Immature natural killer cell (primary cell): ENCODE measurements at regions not wholly inside any gene's neighbourhood (a gene's known extent, or its start where the extent isn't known, plus 50 kb on each side); places are given as distances from the start of the nearest gene placed in this dataset.

Source experiments
- DNase-seq, 3 donors: peaks; one replicate each; pipeline ENCODE4 v3.0.0; 2022; ENCODE audit warnings: mixed read lengths in 1 of 3
- H3K27ac Mint-ChIP-seq, 6 donors: one replicate each; pipeline ENCODE4 v1.8.0; 2020; ENCODE audit warnings: mixed read lengths in 6 of 6, mild to moderate bottlenecking in 5 of 6, inconsistent platforms in 4 of 6, moderate library complexity in 3 of 6
- H3K27me3 Mint-ChIP-seq, 3 donors: one replicate each; pipeline ENCODE4 v1.8.0; 2020 to 2021; ENCODE audit warnings: low read depth in 3 of 3, mild to moderate bottlenecking in 3 of 3, mixed read lengths in 3 of 3, moderate library complexity in 3 of 3, inconsistent platforms in 1 of 3
- H3K36me3 Mint-ChIP-seq, 3 donors: one replicate each; pipeline ENCODE4 v1.8.0; 2020; ENCODE audit warnings: mixed read lengths in 3 of 3, inconsistent platforms in 2 of 3, mild to moderate bottlenecking in 2 of 3
- H3K4me1 Mint-ChIP-seq, 2 donors: one replicate each; pipeline ENCODE4 v1.8.0; 2020; ENCODE audit warnings: inconsistent platforms in 2 of 2, mild to moderate bottlenecking in 2 of 2, mixed read lengths in 2 of 2, moderate library complexity in 1 of 2
- H3K4me3 Mint-ChIP-seq, 5 donors: one replicate each; pipeline ENCODE4 v1.8.0; 2020; ENCODE audit warnings: mild to moderate bottlenecking in 5 of 5, mixed read lengths in 5 of 5, inconsistent platforms in 3 of 5, moderate library complexity in 3 of 5
- H3K9me3 Mint-ChIP-seq, 6 donors: one replicate each; pipeline ENCODE4 v1.8.0; 2020; ENCODE audit warnings: mild to moderate bottlenecking in 6 of 6, mixed read lengths in 6 of 6, inconsistent platforms in 4 of 6, moderate library complexity in 3 of 6

DNA sequence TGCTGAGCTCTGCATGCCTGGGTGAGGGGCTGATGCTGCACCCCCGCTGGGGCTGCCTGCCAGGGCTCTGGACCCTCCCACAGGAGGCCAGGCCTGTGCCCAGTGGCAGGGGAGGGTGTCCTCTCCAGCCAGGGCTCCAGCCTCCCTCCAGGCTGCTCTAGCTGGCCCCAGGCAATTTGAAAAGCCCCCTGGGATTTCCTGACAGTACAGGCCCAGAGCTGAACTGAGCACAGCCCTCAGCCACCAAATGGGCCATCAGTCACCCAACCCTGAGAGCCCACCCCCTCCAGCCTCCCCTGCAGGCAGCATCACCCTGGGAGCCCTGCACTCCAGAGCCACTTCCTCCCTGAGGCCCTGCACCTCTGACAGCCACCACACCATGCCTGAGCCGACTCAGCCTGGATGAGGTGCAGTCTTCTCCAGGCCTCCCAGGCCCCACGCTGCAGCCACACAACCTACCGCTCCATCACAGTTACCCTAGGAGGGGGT lies 101.8 kb upstream of the RET start:
- Mint-ChIP-seq H3K9me3 (no peaks in the 10 kb centered on the region), H3K36me3 (no peaks in the 10 kb centered on the region), H3K27ac (no peak overlapping the region), H3K4me3 (no peak overlapping the region), H3K27me3 (peaks cover 0 to 1% (median 0%) of the 10 kb centered on the region in 3 donors), H3K4me1 (no peaks in the 10 kb centered on the region)
- DNase-seq = no peak

DNA sequence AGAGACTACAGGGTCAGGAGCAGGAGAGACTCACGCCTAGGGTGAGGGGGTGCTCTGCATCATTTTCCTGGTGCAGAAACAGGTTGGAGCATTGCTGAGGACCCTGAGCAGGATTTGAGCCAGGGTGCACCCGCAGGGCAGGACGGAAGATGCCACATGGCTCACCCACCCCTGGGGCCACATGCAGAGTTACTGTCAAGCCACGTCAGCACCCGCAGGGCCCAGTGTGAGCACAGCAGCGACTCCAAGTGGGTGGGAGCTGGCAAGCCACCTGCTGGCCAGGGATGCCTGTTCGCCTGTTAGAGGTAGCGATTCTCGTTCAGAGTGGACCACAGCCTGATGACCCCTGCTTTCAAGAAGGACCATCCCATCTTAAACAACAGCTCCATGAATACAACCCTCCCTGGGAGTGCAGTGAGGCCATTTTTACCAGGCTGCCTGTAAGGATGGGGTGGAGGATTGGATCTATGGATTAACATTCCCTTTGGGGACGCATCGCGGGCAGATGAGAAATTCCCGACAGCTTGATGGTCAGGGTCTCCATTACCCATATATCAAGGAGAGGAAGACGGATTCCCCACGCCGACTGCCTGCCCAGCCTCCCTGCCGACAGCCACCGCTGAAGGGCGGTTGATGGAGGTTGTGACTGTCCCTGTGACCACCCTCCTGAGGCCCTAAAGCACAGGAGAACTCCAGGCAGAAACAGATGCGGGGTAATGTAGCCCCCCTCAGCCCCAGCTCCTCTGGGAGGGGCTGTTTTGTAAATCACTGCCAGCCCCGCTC lies 101.1 kb upstream of the RET start:
- H3K4me3 Mint-ChIP-seq = no peak overlapping the region
- no peaks in the 10 kb centered on the region for H3K36me3 Mint-ChIP-seq
- H3K4me1 Mint-ChIP-seq = no peaks in the 10 kb centered on the region
- no peaks in the 10 kb centered on the region for H3K9me3 Mint-ChIP-seq
- no peak for DNase-seq
- peaks cover 0 to 1% (median 0%) of the 10 kb centered on the region in 3 donors for H3K27me3 Mint-ChIP-seq
- no peak overlapping the region for H3K27ac Mint-ChIP-seq

DNA sequence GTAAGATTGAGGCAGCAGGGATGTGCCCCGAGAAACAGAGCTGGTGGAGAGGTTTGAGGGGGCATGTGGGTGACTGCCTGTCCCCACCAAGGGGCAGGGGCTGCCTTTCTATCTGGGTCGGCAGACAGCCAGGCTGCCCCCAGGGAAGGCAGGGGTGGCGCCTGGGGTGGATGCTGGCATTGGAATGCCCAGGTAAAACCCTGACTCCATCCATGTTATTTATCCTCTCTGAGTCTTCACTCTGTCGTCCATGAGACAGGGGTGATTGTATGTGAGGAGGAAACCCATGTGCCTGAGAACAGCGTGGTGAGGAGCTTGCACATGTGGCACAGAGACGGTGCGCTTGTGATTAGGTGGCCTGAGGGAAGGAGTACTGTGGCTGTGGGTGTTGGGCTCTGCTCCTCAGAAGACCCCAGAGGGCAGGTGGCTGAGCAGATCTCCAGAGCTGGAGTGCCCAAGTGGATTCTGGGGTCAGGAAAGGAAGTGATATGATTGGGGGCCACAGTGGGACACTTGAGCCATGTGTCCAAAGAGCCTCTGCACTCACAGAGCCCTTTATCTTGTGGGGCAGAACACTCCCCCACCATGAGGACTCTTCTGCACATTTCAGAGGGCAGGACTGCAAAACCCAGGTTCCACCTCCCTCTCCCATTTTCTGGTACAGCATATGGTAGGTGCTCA lies 100.4 kb upstream of the RET start:
- Mint-ChIP-seq H3K4me1 (no peaks in the 10 kb centered on the region), H3K9me3 (no peaks in the 10 kb centered on the region), H3K4me3 (no peak overlapping the region), H3K27ac (no peak overlapping the region), H3K27me3 (peaks cover 0 to 1% (median 0%) of the 10 kb centered on the region in 3 donors), H3K36me3 (no peaks in the 10 kb centered on the region)
- DNase-seq = no peak

DNA sequence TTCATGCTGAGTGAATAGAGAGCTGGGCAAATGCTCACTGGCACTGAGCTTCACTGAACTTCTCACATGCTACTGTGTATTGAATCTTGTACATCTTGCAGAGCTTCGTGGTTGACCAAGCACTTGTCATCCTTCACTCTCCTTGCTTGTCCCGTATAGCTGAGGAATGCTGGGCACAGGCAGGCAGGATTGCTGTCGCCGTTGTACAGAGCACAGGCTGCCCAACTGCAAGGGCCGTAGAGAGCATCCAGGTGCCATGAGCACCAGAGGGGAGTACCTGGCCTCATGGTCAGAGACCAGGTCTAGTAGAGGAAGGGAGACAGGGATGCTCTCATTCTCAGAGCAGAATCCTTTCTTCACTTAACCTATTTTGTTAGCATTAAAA lies 99.8 kb upstream of the RET start:
- Mint-ChIP-seq H3K27me3 (peaks cover 0 to 2% (median 1%) of the 10 kb centered on the region in 3 donors), H3K4me3 (no peak overlapping the region), H3K36me3 (no peaks in the 10 kb centered on the region), H3K4me1 (no peaks in the 10 kb centered on the region), H3K27ac (no peak overlapping the region), H3K9me3 (no peaks in the 10 kb centered on the region)
- DNase-seq = no peak

DNA sequence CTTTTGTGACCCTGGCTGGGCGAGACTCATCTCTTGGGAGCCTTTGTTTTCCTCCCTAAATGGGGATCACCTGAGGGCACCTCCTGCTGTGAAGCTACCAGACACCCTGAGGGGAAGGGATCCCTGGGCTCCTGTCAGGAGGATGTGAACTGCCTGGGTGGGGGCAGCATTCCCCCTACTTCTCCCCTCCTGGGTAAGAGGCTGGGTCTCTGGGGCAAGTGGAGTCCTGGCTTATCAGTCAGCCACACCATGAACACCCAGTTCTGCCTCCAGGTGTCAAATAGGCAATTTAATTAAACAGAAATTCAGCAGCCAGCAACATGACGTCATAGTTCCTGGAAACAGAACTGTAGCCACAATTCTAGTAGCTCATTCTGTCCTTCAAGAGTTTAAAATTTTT lies 97.7 kb upstream of the RET start:
- Mint-ChIP-seq H3K9me3 (no peaks in the 10 kb centered on the region), H3K27ac (no peak overlapping the region), H3K4me1 (no peaks in the 10 kb centered on the region), H3K36me3 (no peaks in the 10 kb centered on the region), H3K27me3 (peaks cover 1 to 3% (median 1%) of the 10 kb centered on the region in 3 donors), H3K4me3 (no peak overlapping the region)
- DNase-seq = no peak

DNA sequence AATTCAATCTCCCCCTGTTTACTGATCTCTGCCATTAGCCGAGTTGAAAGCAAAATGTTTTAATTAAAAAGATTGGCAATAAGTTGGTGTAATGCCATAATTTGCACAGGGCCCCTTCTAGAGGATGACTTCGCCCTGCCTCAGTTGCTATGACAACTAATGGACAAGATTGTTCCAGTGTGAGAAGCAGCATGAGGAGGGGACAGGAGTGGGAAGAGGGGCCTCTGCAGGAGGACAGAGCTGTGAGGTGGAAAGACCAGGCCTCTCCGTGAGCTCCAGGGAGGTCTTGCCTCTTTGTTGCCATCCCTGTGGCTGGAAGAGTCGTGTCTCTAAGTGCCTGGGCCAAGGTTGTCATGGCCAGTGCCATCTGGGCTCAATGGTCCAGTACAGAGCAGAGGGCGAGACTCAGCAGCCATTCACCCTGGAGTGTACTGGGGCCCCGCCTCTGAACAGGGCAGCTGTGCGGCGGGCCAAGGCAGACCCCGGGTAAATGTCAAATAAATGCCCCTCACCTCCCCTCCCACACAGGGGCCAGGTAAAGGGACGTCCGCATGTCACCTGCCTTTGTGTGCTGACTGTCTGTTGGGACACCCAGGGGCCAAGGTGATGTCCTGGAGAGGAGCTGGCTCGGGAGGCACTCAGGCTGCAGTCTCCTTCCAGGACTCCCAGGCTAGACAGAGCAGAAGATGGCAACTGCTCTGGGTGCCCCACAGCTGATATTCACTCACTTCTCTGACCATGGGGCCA lies 97.0 kb upstream of the RET start:
- H3K4me1 Mint-ChIP-seq = no peaks in the 10 kb centered on the region
- H3K27me3 Mint-ChIP-seq = peaks cover 1 to 3% (median 2%) of the 10 kb centered on the region in 3 donors
- no peak overlapping the region for H3K27ac Mint-ChIP-seq
- DNase-seq = no peak
- H3K36me3 Mint-ChIP-seq = no peaks in the 10 kb centered on the region
- no peaks in the 10 kb centered on the region for H3K9me3 Mint-ChIP-seq
- H3K4me3 Mint-ChIP-seq = no peak overlapping the region

DNA sequence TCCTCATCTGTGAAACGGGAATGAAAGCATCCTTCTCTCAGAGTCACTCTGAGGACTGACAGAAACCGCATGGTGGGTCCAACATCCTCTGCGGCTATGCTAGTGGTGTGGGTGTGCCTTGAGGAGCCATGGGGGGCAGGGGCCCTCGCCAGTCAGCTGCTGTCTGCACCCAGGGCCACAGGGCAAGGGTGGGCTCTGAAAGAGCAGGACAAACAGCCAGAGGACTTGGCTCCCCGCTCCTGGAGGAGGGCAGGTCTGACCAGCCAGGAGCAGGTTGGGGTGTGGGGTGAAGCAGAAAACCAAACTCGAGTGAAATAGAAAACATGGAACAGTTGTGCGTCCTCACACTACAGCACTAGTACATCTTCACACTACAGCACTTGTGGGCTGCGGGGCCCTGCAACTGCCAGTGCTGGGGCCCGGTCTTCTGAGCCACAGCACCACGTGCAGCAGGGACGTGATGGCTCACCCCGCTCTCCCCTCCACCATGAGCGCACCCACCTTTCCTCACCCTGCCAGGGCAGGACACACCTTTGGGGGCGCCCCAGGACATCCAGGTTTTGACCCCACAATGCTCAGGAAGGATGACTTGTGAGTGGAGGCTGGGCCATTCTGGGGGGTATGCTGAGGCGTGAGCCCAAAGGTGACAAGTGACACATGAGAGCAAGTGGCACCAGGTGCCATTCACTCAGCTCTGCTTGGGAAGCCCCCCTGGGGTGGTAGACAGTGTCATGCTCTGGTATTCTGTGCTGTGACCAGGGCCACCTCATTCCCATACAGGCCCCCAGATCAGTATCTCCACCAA lies 96.1 kb upstream of the RET start:
- no peaks in the 10 kb centered on the region for H3K36me3 Mint-ChIP-seq
- H3K4me1 Mint-ChIP-seq = no peaks in the 10 kb centered on the region
- H3K27me3 Mint-ChIP-seq = peaks cover 1 to 3% (median 2%) of the 10 kb centered on the region in 3 donors
- H3K27ac Mint-ChIP-seq = no peak overlapping the region
- H3K4me3 Mint-ChIP-seq = no peak overlapping the region
- H3K9me3 Mint-ChIP-seq = no peaks in the 10 kb centered on the region
- no peak for DNase-seq

DNA sequence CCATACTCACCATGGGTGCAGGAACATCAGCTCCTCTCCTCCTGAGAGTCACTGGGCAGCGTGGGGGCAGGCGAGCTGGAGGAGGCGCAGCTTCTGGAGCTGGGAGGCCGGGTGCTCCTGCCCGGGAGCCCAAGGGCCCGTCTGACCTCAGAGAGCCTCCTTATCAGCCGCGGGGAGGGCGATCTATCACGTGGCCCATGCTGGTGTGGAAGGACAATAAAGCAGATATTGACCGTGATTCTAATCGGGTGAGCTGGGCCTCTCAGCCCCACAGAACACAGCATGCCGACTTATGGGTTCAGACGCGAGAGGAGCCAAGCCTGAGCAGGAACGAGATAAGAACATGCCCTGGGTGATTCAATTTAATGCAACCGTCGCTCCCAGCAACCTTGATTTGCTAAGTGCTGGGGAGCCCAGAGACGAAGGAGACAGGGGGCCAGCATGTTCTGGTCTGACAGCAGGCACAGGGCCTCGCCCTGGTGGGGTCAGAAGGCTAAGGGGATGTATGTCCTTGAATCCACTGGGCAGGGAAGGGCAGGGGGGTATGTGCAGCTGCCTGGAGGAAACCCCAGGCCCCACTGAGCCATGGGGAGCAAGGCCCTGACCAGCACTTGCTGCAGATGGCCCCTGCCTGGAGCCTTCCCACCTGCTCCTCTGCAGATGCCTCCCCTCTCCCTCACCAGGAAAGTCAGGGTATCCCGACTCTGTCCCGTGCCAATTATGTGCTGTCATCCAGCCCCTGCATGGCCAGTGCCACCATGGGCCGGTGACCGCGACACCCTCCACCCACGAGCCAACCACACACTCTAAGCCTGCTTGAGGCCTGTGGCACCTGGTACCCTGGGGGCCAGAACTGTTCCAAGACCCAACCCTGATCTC lies 95.3 kb upstream of the RET start:
- DNase-seq = no peak
- Mint-ChIP-seq H3K36me3 (no peaks in the 10 kb centered on the region), H3K9me3 (no peaks in the 10 kb centered on the region), H3K4me1 (no peaks in the 10 kb centered on the region), H3K4me3 (no peak overlapping the region), H3K27me3 (peaks cover 2 to 3% (median 2%) of the 10 kb centered on the region in 3 donors), H3K27ac (no peak overlapping the region)

DNA sequence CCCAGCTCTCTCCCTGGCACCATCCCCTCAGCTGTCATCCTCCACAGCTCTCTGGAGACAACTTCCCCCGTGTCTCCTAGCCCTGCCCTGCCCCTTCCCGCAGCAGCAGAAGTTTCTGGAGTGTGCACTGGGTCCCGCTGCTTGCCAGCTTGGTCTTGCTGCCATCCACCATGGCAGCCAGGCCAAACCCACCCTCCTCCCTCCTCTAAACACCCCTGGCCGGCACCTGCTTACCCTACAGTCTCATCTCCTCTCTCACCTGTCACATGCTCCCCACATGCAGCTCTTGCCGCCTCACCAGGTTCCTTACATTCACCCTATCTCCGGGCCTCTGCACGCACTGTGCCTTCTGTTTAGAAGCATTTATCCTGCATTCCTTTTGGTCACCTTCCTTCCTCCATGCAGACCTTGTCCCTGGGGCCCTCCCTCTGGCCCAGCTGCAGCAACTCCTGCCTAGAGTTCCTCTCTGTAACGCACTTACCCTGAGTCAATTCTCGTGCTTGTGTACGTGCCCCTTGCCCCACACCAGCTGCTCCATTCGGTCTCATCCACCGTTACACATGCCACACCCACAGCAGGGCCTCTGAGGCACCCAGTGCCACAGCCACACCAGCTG lies 93.9 kb upstream of the RET start:
- Mint-ChIP-seq H3K4me1 (no peaks in the 10 kb centered on the region), H3K36me3 (no peaks in the 10 kb centered on the region)
- DNase-seq = no peak

DNA sequence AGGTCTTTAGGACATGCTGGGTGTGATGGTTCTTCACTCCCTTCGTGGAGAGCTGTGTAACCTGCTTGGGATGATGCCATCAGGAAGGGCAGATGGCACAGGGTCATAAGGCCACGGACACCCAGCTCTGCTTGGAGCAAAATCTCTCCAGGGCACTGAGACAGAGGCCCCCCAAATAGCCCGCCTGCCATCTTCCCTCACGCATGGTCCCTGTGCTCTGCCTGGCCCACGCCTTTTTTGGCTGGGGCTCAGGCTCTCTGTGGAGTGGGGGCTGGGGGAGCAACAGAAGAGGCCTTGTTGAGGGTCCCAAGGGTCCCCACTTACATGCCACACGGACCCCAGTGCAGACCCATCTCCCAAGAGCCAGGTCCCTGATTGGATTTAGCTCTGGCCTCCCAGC lies 93.3 kb upstream of the RET start:
- DNase-seq = no peak
- Mint-ChIP-seq H3K4me3 (no peak overlapping the region), H3K9me3 (no peaks in the 10 kb centered on the region), H3K36me3 (no peaks in the 10 kb centered on the region), H3K27me3 (peaks cover 2 to 4% (median 3%) of the 10 kb centered on the region in 3 donors), H3K4me1 (no peaks in the 10 kb centered on the region), H3K27ac (no peak overlapping the region)

More for the DNA sequence above, 93.9 kb upstream of the RET start:
- no peak overlapping the region for H3K4me3 Mint-ChIP-seq
- no peak overlapping the region for H3K27ac Mint-ChIP-seq
- peaks cover 2 to 4% (median 3%) of the 10 kb centered on the region in 3 donors for H3K27me3 Mint-ChIP-seq
- no peaks in the 10 kb centered on the region for H3K9me3 Mint-ChIP-seq

DNA sequence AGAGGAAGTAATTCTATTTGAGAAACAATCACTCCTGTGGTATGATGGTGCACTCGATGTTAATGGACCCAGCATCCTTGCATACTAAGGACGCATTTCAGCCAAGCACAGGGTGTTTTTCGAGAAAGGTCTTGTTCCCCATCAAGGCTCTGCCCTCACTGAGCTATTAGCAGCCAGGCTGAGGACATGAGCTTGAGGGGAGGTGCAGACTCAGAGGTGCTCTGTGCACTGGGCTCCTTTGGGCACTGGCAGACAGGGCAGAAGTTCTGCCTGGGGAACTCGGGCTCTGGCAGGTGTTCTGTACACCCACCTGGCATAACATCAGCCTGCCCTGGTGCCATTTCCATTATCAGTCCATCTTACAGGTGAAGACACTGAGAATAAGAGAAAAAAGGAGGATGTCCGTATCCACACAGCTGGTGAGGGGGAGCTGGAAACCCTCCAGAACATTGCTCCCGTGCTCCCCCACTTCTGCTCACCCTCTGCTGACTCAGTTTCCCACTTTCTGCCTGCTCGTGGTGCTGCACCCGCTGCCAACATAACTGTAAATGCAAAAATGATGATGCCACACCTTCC lies 92.7 kb upstream of the RET start:
- no peaks in the 10 kb centered on the region for H3K9me3 Mint-ChIP-seq
- no peaks in the 10 kb centered on the region for H3K36me3 Mint-ChIP-seq
- no peak for DNase-seq
- no peaks in the 10 kb centered on the region for H3K4me1 Mint-ChIP-seq
- no peak overlapping the region for H3K27ac Mint-ChIP-seq
- no peak overlapping the region for H3K4me3 Mint-ChIP-seq
- H3K27me3 Mint-ChIP-seq = peaks cover 2 to 4% (median 3%) of the 10 kb centered on the region in 3 donors

DNA sequence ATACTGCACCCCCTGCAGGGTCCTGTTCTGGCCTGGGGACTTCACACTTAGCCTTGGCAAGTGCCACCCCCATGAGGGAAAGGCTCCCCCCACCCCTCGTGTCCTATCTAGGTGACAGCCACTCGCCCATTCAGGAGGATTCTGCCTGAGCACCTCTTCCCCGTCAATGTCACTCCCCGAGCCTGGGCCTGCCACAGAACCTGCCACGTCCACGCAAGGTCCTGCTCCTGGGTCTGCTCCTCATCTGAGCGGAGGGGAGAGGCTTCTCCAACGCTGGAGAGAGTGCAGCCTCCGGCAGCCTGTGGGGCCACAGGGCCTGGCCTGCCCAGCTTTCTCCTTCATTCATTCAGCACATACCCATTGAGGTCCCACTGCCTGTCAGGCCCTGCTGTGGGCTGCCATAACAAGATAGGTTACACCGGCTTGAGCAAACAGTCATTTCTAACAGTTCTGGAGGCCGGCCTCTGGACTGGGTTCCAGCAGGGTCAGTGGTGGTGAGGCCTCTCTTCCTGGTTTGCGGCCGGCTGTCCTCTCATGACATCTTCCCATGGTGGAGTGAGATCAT lies 92.0 kb upstream of the RET start:
- Mint-ChIP-seq H3K27me3 (peaks cover 2 to 3% (median 2%) of the 10 kb centered on the region in 3 donors), H3K27ac (no peak overlapping the region), H3K4me3 (no peak overlapping the region), H3K9me3 (no peaks in the 10 kb centered on the region), H3K4me1 (no peaks in the 10 kb centered on the region), H3K36me3 (no peaks in the 10 kb centered on the region)
- no peak for DNase-seq
